Activated CD8-positive, alpha-beta memory T cell treated with anti-CD3 and anti-CD28 coated beads for 36 hours (primary cell): ENCODE measurements at regions not wholly inside any gene's neighbourhood (a gene's known extent, or its start where the extent isn't known, plus 50 kb on each side); places are given as distances from the start of the nearest gene placed in this dataset.

Experiments used
- CTCF ChIA-PET: fragments of 350-600 bp; sonication (Branson Sonifier 250); formaldehyde crosslinking; loops from one replicate; lab custom pipeline; 2021; ENCODE audit warnings: antibody characterized with exemption; lab: Charles Lee
- POLR2A ChIA-PET: fragments of 350-600 bp; sonication (Branson Sonifier 250); formaldehyde crosslinking; loops from one replicate; lab custom pipeline; 2021; ENCODE audit warnings: antibody characterized with exemption; lab: Charles Lee

DNA sequence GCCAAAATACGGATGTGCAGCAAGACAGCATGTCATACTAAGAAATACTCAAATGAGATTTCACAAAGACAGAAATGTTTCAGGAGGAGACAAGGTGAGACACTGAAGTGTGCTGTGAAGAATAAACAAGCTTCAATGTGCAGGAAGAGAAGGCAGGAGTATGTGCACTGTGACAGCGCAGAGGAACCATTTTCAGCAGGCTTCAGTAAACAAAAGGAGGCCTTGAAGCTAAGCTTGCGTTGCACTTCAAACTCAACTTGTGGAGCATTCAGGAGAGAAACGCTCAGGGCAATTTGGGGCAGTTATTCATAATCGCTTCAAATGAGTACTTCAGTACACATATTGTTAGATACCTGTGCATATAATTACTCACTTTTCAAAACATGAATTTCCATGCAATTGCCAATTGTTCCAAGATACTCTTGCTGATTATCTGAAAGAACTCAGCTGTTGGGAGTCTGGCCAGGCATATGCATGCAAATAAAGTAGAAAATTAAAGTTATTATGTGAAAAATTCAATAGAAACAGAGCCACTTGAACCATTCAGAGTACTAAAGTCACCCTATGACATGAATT is 234.2 kb upstream of the OPRM1 start:
- ChIA-PET POLR2A (no interaction called here), CTCF (no interaction called here)

DNA sequence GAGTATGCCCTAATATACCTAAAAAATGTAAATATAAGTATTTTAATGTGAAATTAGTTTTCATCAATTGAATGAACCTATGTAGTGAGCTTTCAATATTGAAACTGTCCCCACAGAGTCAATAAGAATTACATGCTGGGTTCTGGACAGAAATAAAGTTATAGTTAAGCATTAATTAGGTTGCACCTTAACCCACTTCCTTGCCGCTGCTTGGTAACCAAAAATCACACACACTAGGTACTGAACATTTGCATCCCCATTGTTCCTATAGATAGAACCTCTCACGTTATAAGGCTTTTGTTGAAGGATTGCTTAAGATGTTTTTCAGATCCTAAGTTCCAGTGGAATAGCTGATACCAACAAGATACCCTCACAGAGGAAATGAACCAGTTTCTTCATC is 237.1 kb upstream of the OPRM1 start:
- ChIA-PET POLR2A (no interaction called here), CTCF (no interaction called here)

DNA sequence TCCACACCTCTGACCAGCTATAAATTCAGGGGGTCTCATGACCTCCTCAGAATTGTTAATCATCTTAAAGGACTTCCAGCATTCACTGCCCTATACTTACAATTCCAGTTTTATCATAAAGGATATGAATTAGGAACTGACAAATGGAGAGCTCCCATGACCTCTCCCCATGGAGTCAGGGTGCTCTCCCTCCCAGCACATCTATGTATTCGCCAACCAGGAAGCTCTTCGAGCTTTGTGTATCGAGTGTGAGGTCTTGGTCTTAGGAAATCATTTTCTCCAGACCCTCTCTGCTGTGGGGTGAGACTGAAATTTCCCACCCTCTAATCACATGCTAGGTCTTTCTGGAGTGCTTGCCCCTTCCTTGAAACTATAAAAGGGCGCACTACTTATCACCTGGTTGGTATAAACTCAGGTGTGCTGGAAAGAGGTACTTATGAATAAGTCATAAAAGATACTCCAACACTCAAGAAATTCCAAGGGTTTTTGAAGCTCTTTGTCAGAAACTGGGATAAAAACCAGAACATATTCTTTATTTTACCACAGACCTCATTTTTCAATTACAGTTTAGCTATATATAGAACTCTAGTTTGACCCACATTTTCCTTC is 238.4 kb upstream of the OPRM1 start:
- CTCF ChIA-PET: no interaction called here
- POLR2A ChIA-PET: no interaction called here

DNA sequence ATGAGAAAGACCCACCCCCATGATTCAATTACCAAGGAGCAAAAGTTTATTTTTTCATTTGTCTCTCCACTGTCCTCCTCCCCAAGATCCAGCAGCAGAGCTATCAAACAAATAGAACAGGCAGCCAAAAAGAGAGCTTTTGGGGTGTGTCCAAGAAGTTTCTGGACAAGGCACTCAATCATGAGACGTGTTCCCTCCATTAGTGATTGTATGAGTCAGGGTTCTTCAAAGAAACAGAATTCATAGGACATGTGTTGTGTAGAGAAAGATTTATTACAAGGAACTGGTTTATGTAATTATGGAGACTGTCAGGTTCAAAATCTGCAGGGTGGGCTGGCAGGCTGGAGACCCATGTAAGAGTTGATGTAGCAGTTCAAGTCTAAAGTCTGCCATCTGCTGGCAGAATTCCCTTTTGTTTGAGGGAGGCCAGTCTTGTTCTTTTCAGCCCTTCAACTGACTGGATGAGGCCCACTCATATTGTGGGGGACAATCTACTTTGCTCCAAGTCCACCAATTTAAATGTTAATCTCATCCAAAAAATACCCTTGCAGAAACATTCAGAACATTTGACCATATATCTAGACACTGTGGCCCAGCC is 248.1 kb upstream of the OPRM1 start:
- POLR2A ChIA-PET: no interaction called here
- CTCF ChIA-PET: no interaction called here

DNA sequence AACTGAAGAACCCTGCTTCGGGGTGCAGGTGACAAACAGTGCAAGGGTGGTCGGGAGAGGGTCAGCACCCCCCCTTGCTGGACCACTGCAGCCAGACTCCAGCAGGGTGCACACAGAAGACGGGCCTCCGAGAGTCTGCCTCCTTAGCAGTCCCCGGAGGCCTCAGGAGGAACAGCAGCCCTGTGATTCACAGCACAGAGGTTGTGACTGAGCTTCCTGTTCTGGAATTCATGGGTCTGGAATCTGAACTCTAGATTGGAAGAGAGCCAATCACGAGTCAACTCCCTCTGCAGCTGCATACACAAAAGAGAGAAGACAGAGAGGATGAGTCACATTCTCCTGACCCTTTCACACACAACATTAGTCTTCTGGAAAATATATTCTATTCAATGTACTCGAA is 249.0 kb upstream of the OPRM1 start:
- ChIA-PET CTCF (no interaction called here), POLR2A (no interaction called here)

DNA sequence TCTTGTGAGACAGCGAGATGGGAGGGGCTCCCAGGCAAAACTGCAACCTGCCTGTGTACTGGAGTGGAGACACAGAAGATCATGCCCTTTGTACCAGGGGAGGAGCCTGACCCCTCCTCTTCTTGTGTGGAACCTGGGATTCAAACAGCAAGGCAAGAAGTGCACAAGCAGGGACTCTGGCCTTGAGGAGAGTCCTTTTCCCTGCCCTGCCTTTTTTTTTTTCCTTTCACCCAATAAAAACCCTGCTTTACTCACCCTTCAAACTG is 251.8 kb upstream of the OPRM1 start:
- POLR2A ChIA-PET: no interaction called here
- CTCF ChIA-PET: no interaction called here

DNA sequence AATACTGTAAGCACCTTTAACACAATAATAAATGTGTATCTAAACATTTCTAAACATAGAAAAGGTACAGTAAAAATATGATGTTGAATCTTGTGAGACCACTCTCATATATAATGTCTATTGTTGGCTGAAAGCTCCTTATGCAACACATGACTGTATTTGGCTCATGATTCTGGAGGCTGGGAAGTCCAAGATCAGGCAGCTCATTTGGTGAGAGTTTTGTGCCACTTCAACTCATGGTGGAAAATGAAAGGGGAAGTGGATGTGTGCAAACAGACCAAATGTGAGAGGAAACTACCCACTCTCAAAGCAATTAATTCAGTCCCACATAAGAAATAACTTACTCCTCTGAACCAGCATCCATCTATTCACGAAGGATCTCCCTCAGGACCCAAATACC is 257.7 kb upstream of the OPRM1 start:
- CTCF ChIA-PET: no interaction called here
- POLR2A ChIA-PET: no interaction called here

DNA sequence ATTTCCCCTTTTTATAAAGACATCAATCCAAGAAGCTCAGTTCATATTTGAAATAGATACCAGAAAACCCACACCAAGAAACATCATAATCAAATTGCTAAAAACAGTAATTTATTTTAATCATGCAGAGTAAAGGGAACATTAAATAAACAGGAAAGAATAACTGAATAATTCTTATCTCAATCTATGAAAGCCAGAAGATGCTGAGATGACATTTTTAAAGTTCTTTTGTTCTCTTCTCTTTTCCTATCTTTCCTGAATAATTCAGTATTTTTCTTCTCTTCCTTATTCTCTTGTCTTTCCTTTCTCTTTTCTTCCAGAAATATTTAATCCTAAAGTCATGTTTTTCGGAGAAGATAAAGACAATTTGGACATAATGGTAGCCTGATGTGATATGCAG is 259.0 kb upstream of the OPRM1 start:
- POLR2A ChIA-PET: no interaction called here
- CTCF ChIA-PET: no interaction called here

DNA sequence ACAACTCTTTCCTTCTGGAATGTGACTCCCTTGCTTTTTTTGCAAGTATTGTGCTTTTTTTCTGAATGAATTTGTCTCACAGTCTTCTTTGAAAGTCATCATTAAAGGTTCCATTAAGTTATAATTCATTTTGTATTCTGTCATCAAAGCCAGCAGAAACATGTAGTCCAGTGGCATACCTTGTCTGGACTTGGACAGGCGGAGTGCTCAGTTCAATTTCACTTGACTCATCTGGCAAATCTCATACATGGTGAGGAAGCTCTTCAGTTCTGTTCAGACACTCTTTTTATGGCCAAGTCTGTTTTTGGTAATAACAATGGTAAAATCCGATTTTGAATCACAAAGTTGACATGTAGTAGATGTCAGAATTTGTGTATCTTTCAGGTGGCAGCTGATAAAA is 260.8 kb upstream of the OPRM1 start:
- CTCF ChIA-PET: no interaction called here
- POLR2A ChIA-PET: no interaction called here

DNA sequence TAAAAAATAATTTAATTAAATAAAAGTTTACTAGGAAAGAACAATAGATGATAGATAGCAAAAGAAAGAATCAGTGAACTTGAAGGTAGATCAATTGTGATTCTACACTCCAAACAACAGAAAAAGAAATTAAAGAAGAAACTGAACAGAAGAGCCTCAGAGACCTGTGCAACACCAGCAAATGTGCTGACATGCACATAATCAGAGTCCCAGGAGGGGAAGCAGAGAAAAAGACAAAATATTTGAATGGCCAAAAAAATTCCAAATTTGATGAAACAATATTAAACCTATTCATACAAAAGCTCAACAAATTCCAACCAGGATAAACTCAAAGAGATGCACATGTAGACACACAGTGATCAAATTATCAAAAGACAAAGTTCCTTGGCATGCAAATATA is 267.5 kb upstream of the OPRM1 start:
- ChIA-PET CTCF (no interaction called here), POLR2A (no interaction called here)

DNA sequence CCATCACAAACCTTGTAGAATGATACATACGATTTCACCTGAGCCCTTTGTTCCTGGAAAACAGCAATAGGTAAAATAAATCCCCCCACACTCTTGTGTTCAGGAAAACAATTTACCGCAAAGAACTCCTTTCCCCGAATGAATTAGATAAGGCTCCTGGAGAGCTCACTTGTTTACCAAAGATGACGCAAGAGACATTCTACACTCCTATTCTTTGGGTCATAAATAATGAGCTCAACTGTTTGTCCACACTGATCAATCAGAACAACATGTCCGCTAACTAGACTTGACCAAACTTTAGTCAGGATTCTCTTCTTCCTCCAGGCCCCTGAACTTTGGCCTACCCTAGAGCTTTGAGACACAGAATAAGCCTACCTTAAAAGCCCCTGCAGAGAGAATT is 271.9 kb upstream of the OPRM1 start:
- CTCF ChIA-PET: no interaction called here
- POLR2A ChIA-PET: no interaction called here

DNA sequence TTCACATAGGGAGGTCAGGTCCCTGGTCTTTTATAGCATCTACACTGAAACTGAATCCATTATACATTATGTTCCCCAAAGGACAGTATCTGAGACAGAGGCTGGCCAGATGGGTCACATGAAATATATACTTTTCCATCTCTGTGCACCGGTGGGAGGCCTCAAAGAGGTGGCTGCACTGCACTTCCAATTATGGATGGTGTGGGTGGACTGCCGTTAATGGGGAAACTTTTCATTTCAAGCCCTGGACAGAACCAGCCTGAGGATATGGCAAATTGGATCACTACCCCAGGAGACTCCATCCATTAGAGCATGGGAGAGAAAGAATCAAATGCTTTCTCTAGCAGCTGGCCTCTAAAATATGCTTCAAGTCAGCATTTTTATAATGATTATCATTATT is 280.5 kb upstream of the OPRM1 start:
- POLR2A ChIA-PET: no interaction called here
- CTCF ChIA-PET: no interaction called here

DNA sequence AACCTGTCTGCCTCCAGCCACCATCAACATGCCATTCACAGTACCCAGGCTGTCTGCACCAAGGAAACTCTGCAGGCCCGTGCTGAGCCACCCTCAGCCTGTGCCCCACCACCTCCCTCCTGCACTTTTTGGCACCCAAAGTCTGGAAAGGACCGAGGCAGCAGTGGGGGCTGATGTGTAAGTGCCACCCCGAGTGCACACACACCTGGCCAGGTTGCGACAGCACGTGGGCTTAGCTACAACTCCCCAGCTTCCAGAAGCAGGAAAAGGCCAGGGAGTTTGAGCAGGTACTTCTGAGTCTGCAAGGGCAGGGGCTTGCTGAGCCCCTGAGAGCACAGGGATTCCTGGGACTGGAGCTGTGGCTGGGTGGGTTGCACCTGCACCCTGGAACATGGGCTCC is 303.3 kb upstream of the OPRM1 start:
- CTCF ChIA-PET: no interaction called here
- POLR2A ChIA-PET: no interaction called here

DNA sequence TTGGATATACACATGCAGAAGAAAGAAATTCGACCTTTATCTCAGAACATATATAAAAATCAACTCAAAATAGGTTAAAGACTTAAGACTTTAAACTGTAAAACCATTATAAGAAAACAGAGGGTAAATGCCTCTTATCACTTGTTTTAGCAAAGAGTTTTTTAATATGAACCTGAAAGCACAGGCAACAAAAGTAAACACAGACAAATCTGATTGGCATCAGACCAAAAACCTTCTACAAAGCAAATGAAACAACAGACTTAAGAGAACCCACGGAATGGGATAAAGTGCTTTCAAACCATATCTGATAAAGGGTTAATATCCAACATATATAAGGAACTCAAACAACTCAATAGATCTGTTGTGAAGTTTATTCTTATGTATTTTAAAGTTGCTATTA is 309.9 kb upstream of the OPRM1 start:
- ChIA-PET CTCF (no interaction called here), POLR2A (no interaction called here)

DNA sequence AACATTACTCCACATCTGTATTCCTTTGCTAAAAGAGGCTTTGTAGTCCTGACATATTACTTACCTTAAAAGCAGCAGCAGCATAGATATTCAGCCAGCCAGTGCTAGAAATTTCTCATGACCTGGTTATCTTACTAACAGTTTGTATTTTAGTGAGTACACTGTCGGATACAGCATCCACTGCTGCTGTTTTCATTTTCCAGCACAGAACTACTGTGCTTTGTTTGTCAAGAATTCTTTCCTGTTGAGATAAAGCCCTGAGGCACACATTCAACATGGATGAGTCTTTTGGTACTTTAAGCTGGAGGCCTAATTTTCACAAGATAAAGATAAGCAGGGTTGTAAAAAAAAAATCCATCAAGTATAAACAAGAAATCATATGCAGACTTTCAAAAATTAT is 311.2 kb upstream of the OPRM1 start:
- POLR2A ChIA-PET: no interaction called here
- CTCF ChIA-PET: no interaction called here

DNA sequence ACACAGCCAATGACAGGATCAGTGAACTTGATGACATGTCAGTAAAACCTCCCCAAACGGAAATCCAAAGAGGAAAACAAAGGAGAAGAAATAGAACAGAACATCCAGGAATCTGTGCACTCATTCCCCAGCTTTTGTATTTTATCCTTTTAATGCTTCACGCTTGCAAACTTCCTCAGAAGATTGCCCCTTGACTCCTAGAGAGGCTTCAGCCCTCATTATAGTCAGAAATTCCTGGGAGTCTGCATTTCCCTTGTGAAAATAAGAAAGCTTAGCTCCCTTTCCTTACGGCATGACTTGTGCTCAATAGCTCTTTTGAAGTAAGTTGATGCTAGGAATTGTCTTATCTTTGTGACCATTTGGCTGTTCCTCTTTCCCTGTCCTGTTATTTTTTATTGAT is 313.6 kb upstream of the OPRM1 start:
- ChIA-PET CTCF (no interaction called here), POLR2A (no interaction called here)

DNA sequence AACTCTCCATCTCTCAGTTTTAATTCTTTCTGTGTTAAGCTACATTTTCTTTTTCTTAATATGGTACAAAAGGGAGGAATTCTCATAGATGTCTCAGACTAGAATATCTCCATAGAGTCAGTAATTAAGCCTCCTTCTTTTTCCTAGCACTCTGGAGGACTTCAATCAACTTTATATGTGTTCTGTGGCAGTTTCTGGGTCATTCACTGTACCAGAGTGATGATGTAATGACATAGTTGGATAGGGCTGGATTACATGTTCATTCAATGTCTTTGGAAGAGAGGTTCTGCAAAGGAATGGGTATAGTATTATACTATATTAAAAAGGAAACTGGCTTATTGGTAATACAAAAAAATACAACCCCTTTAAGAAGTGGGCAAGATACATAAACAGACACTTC is 318.3 kb upstream of the OPRM1 start:
- POLR2A ChIA-PET: no interaction called here
- CTCF ChIA-PET: no interaction called here

DNA sequence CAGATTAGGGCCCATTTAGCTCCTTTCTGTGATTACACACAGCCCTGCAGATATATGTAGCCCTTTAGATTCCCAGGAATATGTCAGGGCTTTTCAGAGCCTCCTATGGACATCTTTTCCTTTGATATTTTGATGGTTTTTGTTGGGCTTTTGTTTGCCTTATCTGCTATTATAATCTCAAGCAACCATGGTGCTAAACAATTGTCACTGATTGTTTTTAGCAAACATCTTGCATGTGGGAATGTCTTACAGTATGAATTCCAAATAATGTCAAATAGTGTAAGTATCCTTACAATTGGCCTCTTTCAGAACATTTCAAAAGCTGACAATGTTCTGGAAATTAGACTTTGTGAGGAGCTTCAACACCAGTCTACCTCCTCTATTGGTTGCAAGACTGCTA is 333.6 kb upstream of the OPRM1 start:
- ChIA-PET CTCF (no interaction called here), POLR2A (no interaction called here)

DNA sequence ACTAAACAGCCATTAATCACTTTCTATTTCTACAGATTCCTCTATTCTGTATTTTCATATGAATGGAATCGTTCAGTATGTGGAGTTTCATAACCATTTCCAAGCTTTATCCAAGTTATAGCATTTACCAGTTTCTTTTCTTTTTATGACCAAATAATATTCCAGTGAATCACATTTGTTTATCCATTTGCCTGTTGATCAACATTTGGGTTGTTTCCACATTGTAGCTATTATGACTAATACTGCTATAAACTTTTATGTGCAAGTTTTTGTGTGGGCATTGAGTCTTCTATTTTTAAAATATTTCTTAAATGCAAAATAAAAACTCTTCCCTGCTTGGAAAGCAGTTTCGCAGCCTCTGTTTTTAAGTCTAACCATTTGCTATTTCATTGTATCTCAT is 336.4 kb upstream of the OPRM1 start:
- ChIA-PET CTCF (no interaction called here), POLR2A (no interaction called here)

DNA sequence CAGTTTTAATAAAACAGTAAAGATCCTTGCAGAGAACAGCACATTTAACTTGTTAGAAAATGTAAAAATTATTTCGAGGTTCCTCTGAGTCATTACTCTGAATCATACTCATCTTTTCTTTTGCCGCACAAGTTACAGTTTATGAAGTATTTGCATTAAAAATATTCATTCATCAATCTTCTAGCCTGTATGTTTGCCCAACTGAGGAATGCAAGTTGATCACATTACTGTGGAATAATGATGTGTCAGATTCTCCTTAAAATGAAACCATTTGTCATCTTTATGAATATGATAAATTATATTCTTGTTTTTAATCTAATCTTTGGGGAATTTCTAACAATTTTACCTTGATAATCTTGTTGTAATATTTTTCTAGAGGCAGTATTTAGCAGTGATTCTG is 340.4 kb upstream of the OPRM1 start:
- ChIA-PET CTCF (no interaction called here), POLR2A (no interaction called here)

DNA sequence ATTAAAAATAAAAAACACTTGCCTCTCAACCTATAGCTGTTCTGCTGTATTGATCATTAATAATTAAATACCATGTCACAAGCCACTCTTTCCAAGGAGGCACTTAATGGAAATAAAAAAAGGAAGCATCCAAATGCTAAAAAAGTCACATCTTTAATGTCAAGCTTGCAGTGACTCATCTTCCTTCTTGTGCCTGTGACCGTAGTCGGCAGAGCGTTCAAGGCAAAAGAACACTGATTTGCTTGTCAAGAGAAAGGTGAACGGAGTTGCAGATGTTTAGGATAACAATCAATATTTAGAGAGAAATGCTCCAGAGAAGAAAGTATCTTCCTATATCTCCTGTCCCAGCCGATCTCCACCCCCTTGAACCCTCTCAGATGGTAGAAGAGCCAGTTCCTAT is 341.0 kb upstream of the OPRM1 start:
- CTCF ChIA-PET: no interaction called here

DNA sequence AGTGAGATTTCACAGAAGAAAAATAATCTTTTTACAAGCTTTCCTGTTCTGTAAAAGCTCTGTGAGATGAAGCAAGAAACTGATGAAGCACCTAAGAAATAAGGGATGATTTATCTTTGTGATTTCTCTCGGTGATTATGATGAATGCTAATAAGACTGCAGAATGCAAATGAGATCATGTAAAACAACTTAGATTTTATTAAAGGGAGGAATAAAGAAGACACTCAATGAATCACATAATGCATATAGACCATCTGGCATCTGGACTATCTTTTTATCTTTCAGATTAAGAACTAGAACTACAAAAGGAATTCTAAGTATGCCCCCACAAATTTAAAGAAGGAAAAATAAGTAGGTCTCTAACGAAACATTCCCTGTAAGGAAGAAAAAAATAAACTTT is 361.5 kb upstream of the OPRM1 start:
- CTCF ChIA-PET: no interaction called here
- POLR2A ChIA-PET: no interaction called here

More for the DNA sequence above, 341.0 kb upstream of the OPRM1 start:
- POLR2A ChIA-PET: no interaction called here
